Stimulated activated effector memory CD8-positive, alpha-beta T cell treated with anti-CD3 and anti-CD28 coated beads, Interleukin-12 subunit alpha, Interleukin-12 subunit beta, amount 100 ng/mL, for 72 hours (primary cell): ENCODE measurements at regions not wholly inside any gene's neighbourhood (a gene's known extent, or its start where the extent isn't known, plus 50 kb on each side); places are given as distances from the start of the nearest gene placed in this dataset.

Experiments used
- ATAC-seq: fragments of 150-1000 bp; cut with Tn5 transposase; 2 replicates; pipeline ENCODE4 v1.10.0; 2021
- DNase-seq, 2 donors: peaks; one replicate each; pipeline ENCODE4 v3.0.0; 2021 to 2022; ENCODE audit warnings: low spot score in 2 of 2
- H3K27ac Mint-ChIP-seq: one replicate; pipeline ENCODE4 v1.8.0; 2022; ENCODE audit warnings: mild to moderate bottlenecking, mixed read lengths
- H3K36me3 Mint-ChIP-seq: one replicate; pipeline ENCODE4 v1.8.0; 2022; ENCODE audit warnings: mild to moderate bottlenecking, mixed read lengths
- H3K4me1 Mint-ChIP-seq: one replicate; pipeline ENCODE4 v1.8.0; 2022; ENCODE audit warnings: mixed read lengths
- H3K4me3 Mint-ChIP-seq: one replicate; pipeline ENCODE4 v1.8.0; 2022; ENCODE audit warnings: mild to moderate bottlenecking, mixed read lengths
- H3K9me3 Mint-ChIP-seq: one replicate; pipeline ENCODE4 v1.8.0; 2022; ENCODE audit warnings: mixed read lengths

DNA sequence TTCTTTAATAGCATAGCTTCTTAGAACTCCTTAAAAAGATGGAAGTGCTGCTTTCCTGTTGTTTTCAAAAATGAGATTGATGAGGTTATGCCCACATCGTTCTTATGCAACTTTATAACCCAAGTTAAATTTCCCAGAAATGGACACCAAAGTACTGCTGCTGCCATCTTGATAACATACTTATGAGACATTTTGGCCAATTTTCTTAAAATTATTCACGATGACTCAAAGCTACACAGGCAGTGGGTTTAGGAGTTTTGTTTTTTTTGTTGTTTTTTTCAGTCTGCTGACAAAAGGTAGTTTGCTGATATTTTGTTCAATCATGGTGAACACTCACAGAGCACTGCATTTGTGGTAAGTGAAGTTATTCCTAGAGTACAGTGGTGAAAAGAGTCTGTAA, 54.9 kb upstream of the RFC3 start:
- H3K36me3 Mint-ChIP-seq: no peaks in the 10 kb centered on the region
- H3K4me3 Mint-ChIP-seq: no peak overlapping the region
- no peak overlapping the region for H3K27ac Mint-ChIP-seq
- DNase-seq (no peak), ATAC-seq (peak; percentile 46)
- peaks cover 6% of the 10 kb centered on the region for H3K4me1 Mint-ChIP-seq
- H3K9me3 Mint-ChIP-seq: no peaks in the 10 kb centered on the region

DNA sequence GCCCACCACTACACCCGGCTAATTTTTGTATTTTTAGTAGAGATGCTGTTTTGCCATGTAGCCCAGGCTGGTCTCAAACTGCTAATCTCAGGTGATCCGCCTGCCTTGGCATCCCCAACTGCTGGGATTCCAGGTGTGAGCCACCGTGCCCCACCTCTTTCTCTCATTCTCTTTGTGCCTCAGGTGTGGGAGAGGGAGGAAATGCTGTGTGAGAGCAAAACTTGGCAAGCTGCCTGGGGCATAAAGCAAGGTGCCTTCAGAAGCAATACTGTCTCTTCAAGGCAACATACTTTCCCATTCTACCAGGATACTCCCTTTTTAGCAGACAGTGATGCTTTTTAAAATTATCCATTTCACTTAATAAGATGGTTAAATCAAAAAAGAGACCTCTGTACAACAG, 53.2 kb upstream of the RFC3 start:
- Mint-ChIP-seq H3K4me1 (peaks cover 6% of the 10 kb centered on the region), H3K27ac (no peak overlapping the region), H3K9me3 (no peaks in the 10 kb centered on the region), H3K4me3 (no peak overlapping the region), H3K36me3 (no peaks in the 10 kb centered on the region)
- DNase-seq (no peak), ATAC-seq (no peak)

DNA sequence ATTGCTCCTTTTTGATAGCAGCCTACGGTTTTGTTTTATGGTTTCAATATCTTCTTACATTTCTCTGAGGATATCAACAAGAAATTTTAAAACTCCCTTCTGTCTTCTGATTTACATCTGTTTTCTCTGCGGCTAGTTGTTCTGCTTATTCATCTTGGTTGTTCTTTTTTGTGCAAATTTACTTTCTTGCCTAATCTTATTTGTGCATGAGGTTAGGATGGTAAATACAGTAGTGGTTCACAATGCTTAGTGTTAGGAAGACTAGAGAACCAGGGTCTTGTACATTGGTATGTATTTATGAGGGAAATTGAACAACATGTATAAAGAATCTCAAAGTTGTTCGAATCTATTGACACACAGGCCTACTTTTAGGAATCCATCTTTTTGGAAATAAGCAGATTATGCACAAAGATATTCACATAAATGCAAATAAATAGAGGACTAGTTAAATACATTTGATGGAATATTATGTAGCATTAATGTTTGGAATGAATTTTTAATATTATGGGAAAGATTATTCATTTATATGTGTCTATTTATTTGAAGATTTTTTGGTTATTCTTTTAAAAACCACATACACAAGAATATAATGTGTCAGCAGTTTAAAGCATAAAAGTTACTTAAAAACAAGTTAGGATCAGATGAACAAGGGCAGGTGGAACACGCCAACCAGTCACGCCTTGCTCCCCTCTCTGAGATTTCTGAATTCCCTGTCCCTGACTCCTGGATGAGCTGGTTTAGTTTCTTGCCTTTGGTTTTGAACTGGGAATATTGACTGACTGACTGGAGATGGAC, 51.4 kb upstream of the RFC3 start:
- Mint-ChIP-seq H3K9me3 (no peaks in the 10 kb centered on the region), H3K36me3 (no peaks in the 10 kb centered on the region)
- DNase-seq: no peak

DNA sequence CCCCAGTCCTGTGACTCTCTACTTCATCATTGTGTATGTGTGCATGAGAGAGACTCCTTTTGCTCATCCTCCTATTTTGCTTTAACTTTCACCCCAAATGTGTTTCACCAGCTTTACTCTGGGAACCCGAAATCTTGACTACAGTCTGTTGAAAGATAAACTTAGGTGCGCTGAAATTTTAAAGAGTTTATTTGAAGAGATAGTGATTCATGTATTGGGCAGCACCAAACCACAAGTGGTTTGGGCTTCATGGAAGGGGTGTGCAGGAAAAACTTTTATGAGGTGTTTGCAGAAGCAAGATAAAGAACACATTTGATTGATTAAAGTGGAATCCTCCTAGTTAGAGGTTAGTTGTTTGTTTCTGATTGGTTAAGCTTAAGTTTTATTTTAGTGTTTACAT, 50.8 kb upstream of the RFC3 start:
- H3K4me3 Mint-ChIP-seq: no peak overlapping the region
- DNase-seq: no peak
- H3K9me3 Mint-ChIP-seq: no peaks in the 10 kb centered on the region
- no peaks in the 10 kb centered on the region for H3K36me3 Mint-ChIP-seq
- no peak overlapping the region for H3K27ac Mint-ChIP-seq
- no peak for ATAC-seq
- H3K4me1 Mint-ChIP-seq: peaks cover 6% of the 10 kb centered on the region

More for the DNA sequence above, 51.4 kb upstream of the RFC3 start:
- Mint-ChIP-seq H3K4me3 (no peak overlapping the region), H3K27ac (no peak overlapping the region), H3K4me1 (peaks cover 6% of the 10 kb centered on the region)
- ATAC-seq: no peak
